GM11168 (cell line): ENCODE measurements at regions not wholly inside any gene's neighbourhood (a gene's known extent, or its start where the extent isn't known, plus 50 kb on each side); places are given as distances from the start of the nearest gene placed in this dataset.

Experiments used
- in situ Hi-C: fragments of 300-500 bp; cut with MboI; formaldehyde crosslinking; loops from one replicate; pipeline ENCODE4 v1.12.0; 2022; ENCODE audit warnings: low sequenced_read_pairs; ENCODE audit not compliant: unreplicated experiment

GRCh38 chr4:10738826-10739489 is 54.4 kb upstream of the CLNK start:
- in situ Hi-C loops = no loop called here

GRCh38 chr4:10737337-10737736 is 52.8 kb upstream of the CLNK start:
- in situ Hi-C loops = no loop called here

- in situ Hi-C loops = no loop called here
Observed at GRCh38 chr4:10736895-10737294, 52.3 kb upstream of the CLNK start.

- in situ Hi-C loops = no loop called here
Observed at GRCh38 chr4:10736266-10736665, 51.7 kb upstream of the CLNK start.

GRCh38 chr4:10734697-10735096 is 50.1 kb upstream of the CLNK start:
- in situ Hi-C loops = no loop called here
